PC-3 (cell line): ENCODE measurements at regions not wholly inside any gene's neighbourhood (a gene's known extent, or its start where the extent isn't known, plus 50 kb on each side); places are given as distances from the start of the nearest gene placed in this dataset.

Experiments
- ATAC-seq: fragments of 200-7000 bp; cut with Tn5 transposase; 2 replicates; pipeline ENCODE4 v1.9.1; 2020; ENCODE audit warnings: mild to moderate bottlenecking, moderate library complexity
- BruUV-seq: library from RNA; stranded (reverse); fragments of 400-500 nt; replicated peaks from 2 replicates; lab custom pipeline; 2021; lab: Mats Ljungman, UMichigan
- CTCF ChIA-PET: fragments of 300-600 bp; sonication (Branson Sonifier 250); formaldehyde crosslinking; loops from one replicate; lab custom pipeline; 2022; ENCODE audit warnings: antibody characterized with exemption; lab: Charles Lee
- POLR2A ChIA-PET: fragments of 300-600 bp; sonication (Branson Sonifier 250); formaldehyde crosslinking; loops from one replicate; lab custom pipeline; 2022; ENCODE audit warnings: antibody characterized with exemption; ENCODE audit not compliant: unreplicated experiment; lab: Charles Lee
- DNase-seq: peaks from one replicate; pipeline ENCODE4 v3.0.0-alpha.2; 2015
- H2AFZ ChIP-seq: fragments of 300-600 bp; sonication (generic); 2 replicates; pipeline ENCODE4 v1.6.0; 2016; ENCODE audit warnings: antibody characterized with exemption, low read length
- H3F3A ChIP-seq: fragments of 300-600 bp; sonication (generic); one replicate; pipeline ENCODE4 v1.6.0; 2017; ENCODE audit warnings: antibody characterized with exemption, low read length, control low read depth, mild to moderate bottlenecking; ENCODE audit not compliant: unreplicated experiment
- H3K27ac ChIP-seq: fragments of 300-600 bp; sonication (generic); 2 replicates; pipeline ENCODE4 v1.5.1; 2016; ENCODE audit warnings: mild to moderate bottlenecking, low read length
- H3K27me3 ChIP-seq: fragments of 300-600 bp; sonication (generic); 2 replicates; pipeline ENCODE4 v1.6.1; 2016; ENCODE audit warnings: low read length, mixed read lengths
- H3K36me3 ChIP-seq: fragments of 300-600 bp; sonication (generic); 2 replicates; pipeline ENCODE4 v1.6.1; 2016; ENCODE audit warnings: low read depth, mixed run types, low read length, mixed read lengths
- H3K4me1 ChIP-seq: fragments of 300-600 bp; sonication (generic); 2 replicates; pipeline ENCODE4 v1.5.1; 2016; ENCODE audit warnings: low read length; ENCODE audit not compliant: insufficient read depth
- H3K4me2 ChIP-seq: fragments of 300-600 bp; sonication (generic); 2 replicates; pipeline ENCODE4 v1.6.0; 2016; ENCODE audit warnings: low read length
- H3K4me3 ChIP-seq: fragments of 300-600 bp; sonication (generic); 2 replicates; pipeline ENCODE4 v1.5.1; 2016; ENCODE audit warnings: mild to moderate bottlenecking, low read length, mixed read lengths
- H3K79me2 ChIP-seq: fragments of 300-600 bp; sonication (generic); 2 replicates; pipeline ENCODE4 v1.6.1; 2017; ENCODE audit warnings: low read length, mixed read lengths
- H3K9ac ChIP-seq: fragments of 300-600 bp; sonication (generic); 2 replicates; pipeline ENCODE4 v1.6.0; 2016; ENCODE audit warnings: mild to moderate bottlenecking, low read length
- H3K9me2 ChIP-seq: fragments of 300-600 bp; sonication (generic); replicated peaks from 2 replicates; pipeline ENCODE4 v1.6.1; 2016; ENCODE audit warnings: mixed run types, low read length, mixed read lengths
- H3K9me3 ChIP-seq: fragments of 300-600 bp; sonication (generic); 2 replicates; pipeline ENCODE4 v1.6.1; 2016; ENCODE audit warnings: low read length, mixed read lengths
- H4K20me1 ChIP-seq: fragments of 300-600 bp; sonication (generic); 2 replicates; pipeline ENCODE4 v1.6.1; 2016; ENCODE audit warnings: low read length, mixed read lengths
- EZH2 ChIP-seq: fragments of 300-600 bp; sonication (generic); IDR thresholded peaks from one replicate; pipeline ENCODE4 v1.6.1; 2017; ENCODE audit warnings: antibody characterized with exemption, mild to moderate bottlenecking, low read length; ENCODE audit not compliant: unreplicated experiment
- EZH2phosphoT487 ChIP-seq: fragments of 300-600 bp; sonication (generic); IDR thresholded peaks from 2 replicates; pipeline ENCODE4 v1.6.1; 2018; ENCODE audit warnings: mild to moderate bottlenecking, antibody characterized with exemption, low read length, borderline replicate concordance
- intact Hi-C: fragments of 100-400 bp; cut with micrococcal nuclease; formaldehyde crosslinking; loops from 2 replicates; pipeline ENCODE4 v1.9.0; 2023
- TF ChIP-seq, protein P1 (sequence below): fragments of 300-600 bp; sonication (generic); conservative IDR thresholded peaks from 2 replicates; pipeline ENCODE4 v1.5.1; 2017; ENCODE audit warnings: antibody characterized with exemption, low read depth, mild to moderate bottlenecking, low read length

DNA sequence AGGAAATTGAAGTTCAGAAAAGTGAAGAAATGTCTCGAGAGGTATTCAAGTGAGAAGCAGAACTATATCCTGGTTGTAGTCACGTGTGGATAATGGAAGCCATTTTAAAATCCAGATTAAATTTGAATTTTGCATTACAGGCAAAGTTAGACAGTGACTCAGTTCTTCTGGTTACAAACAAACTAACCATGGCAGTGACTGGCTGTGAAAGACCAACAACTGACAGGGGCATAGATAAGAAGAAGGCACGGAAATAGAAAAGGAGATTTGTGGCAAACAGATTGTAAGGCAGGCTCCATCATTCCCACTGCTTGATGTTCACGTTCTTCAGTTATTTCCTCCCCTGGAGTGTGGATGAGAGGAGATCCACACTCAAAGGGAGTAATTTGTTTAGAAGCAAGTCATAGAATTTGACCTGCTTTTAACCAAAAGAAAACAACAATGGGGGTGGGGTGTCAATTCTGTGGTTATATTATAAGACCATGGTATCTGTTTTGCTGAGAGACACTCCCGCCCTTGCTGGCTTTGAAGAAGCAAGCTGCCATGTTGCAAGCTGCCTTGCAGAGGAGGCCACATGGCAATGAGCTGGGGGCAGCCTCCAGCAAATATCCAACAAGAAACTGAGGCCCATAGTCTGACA is 795.3 kb downstream of the VRK1 start:
- Histone ChIP-seq H3K36me3 (no peaks in the 10 kb centered on the region), H3F3A (no peaks in the 10 kb centered on the region), H3K27ac (no peak overlapping the region), H3K9ac (no peak overlapping the region), H3K9me2 (no peaks in the 10 kb centered on the region), H3K4me1 (no peaks in the 10 kb centered on the region), H3K27me3 (peaks cover 17% of the 10 kb centered on the region), H3K4me3 (no peak overlapping the region), H3K9me3 (no peaks in the 10 kb centered on the region), H3K4me2 (no peak overlapping the region), H4K20me1 (no peaks in the 10 kb centered on the region), H2AFZ (no peak overlapping the region), H3K79me2 (no peaks in the 10 kb centered on the region)
- intact Hi-C loops: no loop called here
- TF ChIP-seq EZH2phosphoT487 (no peak), EZH2 (no peak)
- TF ChIP-seq, protein P1, sequence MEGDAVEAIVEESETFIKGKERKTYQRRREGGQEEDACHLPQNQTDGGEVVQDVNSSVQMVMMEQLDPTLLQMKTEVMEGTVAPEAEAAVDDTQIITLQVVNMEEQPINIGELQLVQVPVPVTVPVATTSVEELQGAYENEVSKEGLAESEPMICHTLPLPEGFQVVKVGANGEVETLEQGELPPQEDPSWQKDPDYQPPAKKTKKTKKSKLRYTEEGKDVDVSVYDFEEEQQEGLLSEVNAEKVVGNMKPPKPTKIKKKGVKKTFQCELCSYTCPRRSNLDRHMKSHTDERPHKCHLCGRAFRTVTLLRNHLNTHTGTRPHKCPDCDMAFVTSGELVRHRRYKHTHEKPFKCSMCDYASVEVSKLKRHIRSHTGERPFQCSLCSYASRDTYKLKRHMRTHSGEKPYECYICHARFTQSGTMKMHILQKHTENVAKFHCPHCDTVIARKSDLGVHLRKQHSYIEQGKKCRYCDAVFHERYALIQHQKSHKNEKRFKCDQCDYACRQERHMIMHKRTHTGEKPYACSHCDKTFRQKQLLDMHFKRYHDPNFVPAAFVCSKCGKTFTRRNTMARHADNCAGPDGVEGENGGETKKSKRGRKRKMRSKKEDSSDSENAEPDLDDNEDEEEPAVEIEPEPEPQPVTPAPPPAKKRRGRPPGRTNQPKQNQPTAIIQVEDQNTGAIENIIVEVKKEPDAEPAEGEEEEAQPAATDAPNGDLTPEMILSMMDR: no peak
- no TSS peak for BruUV-seq
- ChIA-PET CTCF (no interaction called here), POLR2A (no interaction called here)
- DNase-seq: no peak
- no peak for ATAC-seq

- Histone ChIP-seq H3K4me3 (no peak overlapping the region), H3K27me3 (peaks cover 17% of the 10 kb centered on the region), H3K36me3 (no peaks in the 10 kb centered on the region), H4K20me1 (no peaks in the 10 kb centered on the region), H2AFZ (no peak overlapping the region), H3K9me3 (no peaks in the 10 kb centered on the region), H3F3A (no peaks in the 10 kb centered on the region), H3K4me2 (no peak overlapping the region), H3K27ac (no peak overlapping the region), H3K9ac (no peak overlapping the region), H3K4me1 (no peaks in the 10 kb centered on the region), H3K79me2 (no peaks in the 10 kb centered on the region), H3K9me2 (no peaks in the 10 kb centered on the region)
- TF ChIP-seq EZH2phosphoT487 (no peak), EZH2 (no peak)
- TF ChIP-seq, protein P1: no peak
- CTCF ChIA-PET: no interaction called here
- POLR2A ChIA-PET: no interaction called here
- DNase-seq (no peak), ATAC-seq (no peak)
- intact Hi-C loops: no loop called here
- no TSS peak for BruUV-seq
These were observed 797.1 kb downstream of the VRK1 start for GRCh38 chr14:97594306-97594705.

GRCh38 chr14:97602438-97603117 is 805.4 kb downstream of the VRK1 start:
- no peaks in the 10 kb centered on the region for H4K20me1 ChIP-seq
- no peaks in the 10 kb centered on the region for H3F3A ChIP-seq
- TF ChIP-seq EZH2phosphoT487: no peak
- TF ChIP-seq EZH2: no peak
- TF ChIP-seq, protein P1: no peak
- H3K27me3 ChIP-seq: peaks cover 66% of the 10 kb centered on the region
- no peaks in the 10 kb centered on the region for H3K36me3 ChIP-seq
- ATAC-seq: no peak
- H3K79me2 ChIP-seq: no peaks in the 10 kb centered on the region
- no peak overlapping the region for H3K27ac ChIP-seq
- H3K9ac ChIP-seq: no peak overlapping the region
- ChIA-PET CTCF (no interaction called here), POLR2A (no interaction called here)
- no peak overlapping the region for H3K4me2 ChIP-seq
- no peak overlapping the region for H2AFZ ChIP-seq
- no peak for DNase-seq
- no peak overlapping the region for H3K4me3 ChIP-seq
- no peaks in the 10 kb centered on the region for H3K9me2 ChIP-seq
- no TSS peak for BruUV-seq
- H3K4me1 ChIP-seq: no peaks in the 10 kb centered on the region
- intact Hi-C loops: no loop called here
- no peaks in the 10 kb centered on the region for H3K9me3 ChIP-seq
